SU-DHL-6 (cell line): ENCODE measurements at regions not wholly inside any gene's neighbourhood (a gene's known extent, or its start where the extent isn't known, plus 50 kb on each side); places are given as distances from the start of the nearest gene placed in this dataset.
"Not testable (repeated sequence)": the region's sequence is repeated elsewhere in the genome, so short reads cannot be mapped to it uniquely, and the experiment has no call there.

Experiments
- H2AFZ ChIP-seq: fragments of 200-600 bp; sonication (generic); 2 replicates; pipeline ENCODE4 v1.6.1; 2014; ENCODE audit warnings: low read depth, mild to moderate bottlenecking, moderate library complexity, mixed read lengths, antibody characterized with exemption, low read length; ENCODE audit not compliant: severe bottlenecking
- H3F3A ChIP-seq: fragments of 200-600 bp; shearing (Covaris generic); 2 replicates; pipeline ENCODE4 v1.6.0; 2016; ENCODE audit warnings: antibody characterized with exemption, mild to moderate bottlenecking; ENCODE audit not compliant: insufficient read depth
- H3K27ac ChIP-seq: fragments of 200-600 bp; sonication (generic); 2 replicates; pipeline ENCODE4 v1.5.1; 2016; ENCODE audit warnings: low read depth, mild to moderate bottlenecking, low read length, moderate library complexity, mixed read lengths
- H3K27me3 ChIP-seq: fragments of 200-600 bp; sonication (generic), shearing (Covaris generic); 2 replicates; pipeline ENCODE4 v1.6.0; 2014; ENCODE audit warnings: mild to moderate bottlenecking, low read length
- H3K36me3 ChIP-seq: fragments of 200-600 bp; sonication (generic); 2 replicates; pipeline ENCODE4 v1.6.1; 2014; ENCODE audit warnings: mild to moderate bottlenecking, low read length, mixed read lengths
- H3K4me2 ChIP-seq: fragments of 300-600, 200-600 bp; shearing (Covaris generic), sonication (generic); 2 replicates; pipeline ENCODE4 v1.6.0; 2014; ENCODE audit warnings: low read length, low read depth, mild to moderate bottlenecking; ENCODE audit not compliant: poor library complexity, severe bottlenecking
- H3K4me3 ChIP-seq: fragments of 200-600 bp; sonication (generic); 2 replicates; pipeline ENCODE4 v1.5.1; 2014; ENCODE audit warnings: antibody characterized with exemption, low read length, mild to moderate bottlenecking, mixed read lengths; ENCODE audit not compliant: insufficient read depth, poor library complexity, severe bottlenecking
- H3K79me2 ChIP-seq: fragments of 200-600 bp; sonication (generic); 2 replicates; pipeline ENCODE4 v1.6.1; 2014; ENCODE audit warnings: mild to moderate bottlenecking, low read length, moderate library complexity; ENCODE audit not compliant: insufficient read depth
- H3K9ac ChIP-seq: fragments of 200-600 bp; sonication (generic); 2 replicates; pipeline ENCODE4 v1.7.0; 2014; ENCODE audit warnings: mild to moderate bottlenecking, low read length
- H3K9me2 ChIP-seq: fragments of 200-600 bp; sonication (generic); replicated peaks from 2 replicates; pipeline ENCODE4 v1.6.1; 2014; ENCODE audit warnings: low read length; ENCODE audit not compliant: insufficient read depth
- H3K9me3 ChIP-seq: fragments of 200-600 bp; sonication (generic); 2 replicates; pipeline ENCODE4 v1.6.1; 2014; ENCODE audit warnings: low read length, mixed read lengths; ENCODE audit not compliant: insufficient read depth
- H4K20me1 ChIP-seq: fragments of 200-600 bp; sonication (generic); 2 replicates; pipeline ENCODE4 v1.6.1; 2014; ENCODE audit warnings: low read depth, mild to moderate bottlenecking, antibody characterized with exemption, low read length, moderate library complexity, mixed read lengths
- CTCF ChIP-seq: fragments of 200-600 bp; sonication (generic); IDR thresholded peaks from one replicate; pipeline ENCODE4 v1.5.1; 2017; ENCODE audit warnings: antibody characterized with exemption, mild to moderate bottlenecking, low read length, moderate library complexity; ENCODE audit not compliant: insufficient read depth, poor library complexity, severe bottlenecking
- EZH2phosphoT487 ChIP-seq: fragments of 200-600 bp; sonication (generic), shearing (Covaris generic); conservative IDR thresholded peaks from 2 replicates; pipeline ENCODE4 v1.6.1; 2018; ENCODE audit warnings: mild to moderate bottlenecking, antibody characterized with exemption, low read length, moderate library complexity, mixed read lengths

GRCh38 chrX:85543866-85544265 is 164.4 kb upstream of the POF1B start:
- no peaks in the 10 kb centered on the region for H3K27me3 ChIP-seq

GRCh38 chrX:85529141-85529540 is 149.7 kb upstream of the POF1B start:
- not testable (repeated sequence) for H2AFZ ChIP-seq, H3K9ac ChIP-seq, H3K79me2 ChIP-seq, H3K27me3 ChIP-seq, H3K27ac ChIP-seq, H3K36me3 ChIP-seq, H3K4me2 ChIP-seq, H3K4me3 ChIP-seq, H3K9me2 ChIP-seq, H3F3A ChIP-seq, H4K20me1 ChIP-seq, H3K9me3 ChIP-seq

More at GRCh38 chrX:85543866-85544265, 164.4 kb upstream of the POF1B start:
- H3K36me3 ChIP-seq: no peaks in the 10 kb centered on the region
- H3K9ac ChIP-seq: no peak overlapping the region
- H3F3A ChIP-seq: no peaks in the 10 kb centered on the region
- H3K9me2 ChIP-seq: no peaks in the 10 kb centered on the region
- no peaks in the 10 kb centered on the region for H3K9me3 ChIP-seq
- H3K4me2 ChIP-seq: no peak overlapping the region
- H3K79me2 ChIP-seq: no peaks in the 10 kb centered on the region
- no peak for TF ChIP-seq CTCF
- TF ChIP-seq EZH2phosphoT487: no peak
- no peak overlapping the region for H3K4me3 ChIP-seq
- no peak overlapping the region for H3K27ac ChIP-seq
- no peaks in the 10 kb centered on the region for H4K20me1 ChIP-seq
- no peak overlapping the region for H2AFZ ChIP-seq

GRCh38 chrX:85517994-85518718 is 138.7 kb upstream of the POF1B start:
- Histone ChIP-seq H4K20me1 (no peaks in the 10 kb centered on the region), H3K4me3 (no peak overlapping the region), H3K36me3 (no peaks in the 10 kb centered on the region), H3K9ac (no peak overlapping the region), H3K9me2 (no peaks in the 10 kb centered on the region), H3K79me2 (no peaks in the 10 kb centered on the region), H3F3A (no peaks in the 10 kb centered on the region), H3K27me3 (no peaks in the 10 kb centered on the region), H3K4me2 (no peak overlapping the region), H3K9me3 (no peaks in the 10 kb centered on the region), H2AFZ (no peak overlapping the region), H3K27ac (no peak overlapping the region)
- TF ChIP-seq EZH2phosphoT487 (no peak), CTCF (no peak)

GRCh38 chrX:85516131-85516530 is 136.7 kb upstream of the POF1B start:
- TF ChIP-seq EZH2phosphoT487 (no peak), CTCF (no peak)
- Histone ChIP-seq H3K4me2 (no peak overlapping the region), H3K27ac (no peak overlapping the region), H3K4me3 (no peak overlapping the region), H3K79me2 (no peaks in the 10 kb centered on the region), H2AFZ (no peak overlapping the region), H3F3A (no peaks in the 10 kb centered on the region), H3K9ac (no peak overlapping the region), H3K36me3 (no peaks in the 10 kb centered on the region), H4K20me1 (no peaks in the 10 kb centered on the region), H3K27me3 (no peaks in the 10 kb centered on the region), H3K9me2 (no peaks in the 10 kb centered on the region), H3K9me3 (no peaks in the 10 kb centered on the region)
